ENCODE measurements at regions not wholly inside any gene's neighbourhood (a gene's known extent, or its start where the extent isn't known, plus 50 kb on each side); places are given as distances from the start of the nearest gene placed in this dataset.

GRCh38 chr1:87981810-87982209 is 653.1 kb downstream of the LMO4 start:
- Histone ChIP-seq H3K79me1 (replicated peaks; ENCODE audit: low read length, poor library complexity, severe bottlenecking) (no peaks in the 10 kb centered on the region), H4K91ac (ENCODE audit: low read length) (no peak overlapping the region), H3K4me1 (ENCODE audit: control insufficient read depth, insufficient read depth, low read depth, low read length) (no peaks in the 10 kb centered on the region), H2BK15ac (ENCODE audit: low read depth, poor library complexity, severe bottlenecking) (no peak overlapping the region), H3K36me3 (ENCODE audit: control insufficient read depth in 1 of 2, insufficient read depth in 2 of 2, low read depth in 1 of 2, low read length in 2 of 2) (no peaks in the 10 kb centered on the region), H3K9ac (ENCODE audit: low read length) (no peak overlapping the region), H2AFZ (ENCODE audit: low read depth, low read length) (no peak overlapping the region), H3K23ac (ENCODE audit: low read length in 2 of 2) (no peak overlapping the region), H3K27ac (ENCODE audit: low read length, poor library complexity, severe bottlenecking) (no peak overlapping the region), H3K14ac (ENCODE audit: low read length in 2 of 2) (no peak overlapping the region), H3K4me3 (ENCODE audit: insufficient read depth in 1 of 2, low read depth in 1 of 2, low read length in 2 of 2) (no peak overlapping the region), H2AK5ac (ENCODE audit: low read length, severe bottlenecking) (no peak overlapping the region), H4K8ac (ENCODE audit: low read length) (no peak overlapping the region), H2BK120ac (ENCODE audit: low read depth, low read length) (no peak overlapping the region), H3K27me3 (ENCODE audit: control insufficient read depth in 1 of 2, insufficient read depth in 1 of 2, low read length in 2 of 2) (no peaks in the 10 kb centered on the region), H3K9me3 (ENCODE audit: control insufficient read depth, low read length) (no peaks in the 10 kb centered on the region), H3K4me2 (ENCODE audit: low read length, poor library complexity, severe bottlenecking) (no peak overlapping the region), H3K4ac (ENCODE audit: low read depth in 1 of 2, low read length in 2 of 2) (no peak overlapping the region), H2BK12ac (ENCODE audit: low read length in 2 of 2) (no peak overlapping the region), H3K18ac (ENCODE audit: low read depth in 1 of 2, low read length in 2 of 2) (no peak overlapping the region), H2BK5ac (ENCODE audit: low read depth, low read length, poor library complexity, severe bottlenecking) (no peak overlapping the region)
- 89% methylated on average over 1 of the region's 1 CpG for WGBS
- no peak for DNase-seq

- Histone ChIP-seq H3K9ac (ENCODE audit: low read length) (no peak overlapping the region), H3K18ac (ENCODE audit: low read depth in 1 of 2, low read length in 2 of 2) (no peak overlapping the region), H3K79me1 (replicated peaks; ENCODE audit: low read length, poor library complexity, severe bottlenecking) (no peaks in the 10 kb centered on the region), H3K36me3 (ENCODE audit: control insufficient read depth in 1 of 2, insufficient read depth in 2 of 2, low read depth in 1 of 2, low read length in 2 of 2) (no peaks in the 10 kb centered on the region), H4K8ac (ENCODE audit: low read length) (no peak overlapping the region), H3K4me3 (ENCODE audit: insufficient read depth in 1 of 2, low read depth in 1 of 2, low read length in 2 of 2) (no peak overlapping the region), H3K9me3 (ENCODE audit: control insufficient read depth, low read length) (no peaks in the 10 kb centered on the region), H3K4ac (ENCODE audit: low read depth in 1 of 2, low read length in 2 of 2) (no peak overlapping the region), H2AFZ (ENCODE audit: low read depth, low read length) (no peak overlapping the region), H3K27me3 (ENCODE audit: control insufficient read depth in 1 of 2, insufficient read depth in 1 of 2, low read length in 2 of 2) (no peaks in the 10 kb centered on the region), H2BK15ac (ENCODE audit: low read depth, poor library complexity, severe bottlenecking) (no peak overlapping the region), H2AK5ac (ENCODE audit: low read length, severe bottlenecking) (no peak overlapping the region), H3K4me2 (ENCODE audit: low read length, poor library complexity, severe bottlenecking) (no peak overlapping the region), H3K27ac (ENCODE audit: low read length, poor library complexity, severe bottlenecking) (no peak overlapping the region), H2BK5ac (ENCODE audit: low read depth, low read length, poor library complexity, severe bottlenecking) (no peak overlapping the region), H3K23ac (ENCODE audit: low read length in 2 of 2) (no peak overlapping the region), H3K4me1 (ENCODE audit: control insufficient read depth, insufficient read depth, low read depth, low read length) (no peaks in the 10 kb centered on the region), H3K14ac (ENCODE audit: low read length in 2 of 2) (no peak overlapping the region), H2BK12ac (ENCODE audit: low read length in 2 of 2) (no peak overlapping the region), H2BK120ac (ENCODE audit: low read depth, low read length) (no peak overlapping the region), H4K91ac (ENCODE audit: low read length) (no peak overlapping the region)
- no peak for DNase-seq
- 100% methylated on average over 1 of the region's 1 CpG for whole genome bisulfite sequencing
Observed at GRCh38 chr1:87983841-87984240, 655.2 kb downstream of the LMO4 start.

GRCh38 chr1:87985071-87985470 is 656.4 kb downstream of the LMO4 start:
- DNase-seq: no peak
- H3K27ac ChIP-seq (ENCODE audit: low read length, poor library complexity, severe bottlenecking): no peak overlapping the region
- H2BK12ac ChIP-seq (ENCODE audit: low read length in 2 of 2): no peak overlapping the region
- no peak overlapping the region for H3K4me2 ChIP-seq (ENCODE audit: low read length, poor library complexity, severe bottlenecking)
- WGBS: 48% methylated on average over 1 of the region's 1 CpG
- no peaks in the 10 kb centered on the region for H3K9me3 ChIP-seq (ENCODE audit: control insufficient read depth, low read length)
- H3K79me1 ChIP-seq (replicated peaks; ENCODE audit: low read length, poor library complexity, severe bottlenecking): no peaks in the 10 kb centered on the region
- H2BK120ac ChIP-seq (ENCODE audit: low read depth, low read length): no peak overlapping the region
- H3K9ac ChIP-seq (ENCODE audit: low read length): no peak overlapping the region
- H3K18ac ChIP-seq (ENCODE audit: low read depth in 1 of 2, low read length in 2 of 2): no peak overlapping the region
- H3K23ac ChIP-seq (ENCODE audit: low read length in 2 of 2): no peak overlapping the region
- no peaks in the 10 kb centered on the region for H3K4me1 ChIP-seq (ENCODE audit: control insufficient read depth, insufficient read depth, low read depth, low read length)
- no peak overlapping the region for H3K4ac ChIP-seq (ENCODE audit: low read depth in 1 of 2, low read length in 2 of 2)
- no peak overlapping the region for H2AK5ac ChIP-seq (ENCODE audit: low read length, severe bottlenecking)
- H3K14ac ChIP-seq (ENCODE audit: low read length in 2 of 2): no peak overlapping the region
- H3K4me3 ChIP-seq (ENCODE audit: insufficient read depth in 1 of 2, low read depth in 1 of 2, low read length in 2 of 2): no peak overlapping the region
- H3K27me3 ChIP-seq (ENCODE audit: control insufficient read depth in 1 of 2, insufficient read depth in 1 of 2, low read length in 2 of 2): no peaks in the 10 kb centered on the region
- no peak overlapping the region for H2BK15ac ChIP-seq (ENCODE audit: low read depth, poor library complexity, severe bottlenecking)
- no peak overlapping the region for H4K91ac ChIP-seq (ENCODE audit: low read length)
- no peak overlapping the region for H2BK5ac ChIP-seq (ENCODE audit: low read depth, low read length, poor library complexity, severe bottlenecking)
- H4K8ac ChIP-seq (ENCODE audit: low read length): no peak overlapping the region
- no peaks in the 10 kb centered on the region for H3K36me3 ChIP-seq (ENCODE audit: control insufficient read depth in 1 of 2, insufficient read depth in 2 of 2, low read depth in 1 of 2, low read length in 2 of 2)
- H2AFZ ChIP-seq (ENCODE audit: low read depth, low read length): no peak overlapping the region

GRCh38 chr1:87986130-87986866 is 657.6 kb downstream of the LMO4 start:
- H3K14ac ChIP-seq (ENCODE audit: low read length in 2 of 2): no peak overlapping the region
- no peak overlapping the region for H3K27ac ChIP-seq (ENCODE audit: low read length, poor library complexity, severe bottlenecking)
- H3K4me3 ChIP-seq (ENCODE audit: insufficient read depth in 1 of 2, low read depth in 1 of 2, low read length in 2 of 2): no peak overlapping the region
- no peaks in the 10 kb centered on the region for H3K4me1 ChIP-seq (ENCODE audit: control insufficient read depth, insufficient read depth, low read depth, low read length)
- no peaks in the 10 kb centered on the region for H3K27me3 ChIP-seq (ENCODE audit: control insufficient read depth in 1 of 2, insufficient read depth in 1 of 2, low read length in 2 of 2)
- H2BK12ac ChIP-seq (ENCODE audit: low read length in 2 of 2): no peak overlapping the region
- WGBS: 83% methylated on average over 5 of the region's 6 CpGs
- H2BK120ac ChIP-seq (ENCODE audit: low read depth, low read length): no peak overlapping the region
- H3K4me2 ChIP-seq (ENCODE audit: low read length, poor library complexity, severe bottlenecking): no peak overlapping the region
- DNase-seq: no peak
- no peak overlapping the region for H2BK15ac ChIP-seq (ENCODE audit: low read depth, poor library complexity, severe bottlenecking)
- H2BK5ac ChIP-seq (ENCODE audit: low read depth, low read length, poor library complexity, severe bottlenecking): no peak overlapping the region
- no peak overlapping the region for H4K8ac ChIP-seq (ENCODE audit: low read length)
- H2AFZ ChIP-seq (ENCODE audit: low read depth, low read length): no peak overlapping the region
- H3K36me3 ChIP-seq (ENCODE audit: control insufficient read depth in 1 of 2, insufficient read depth in 2 of 2, low read depth in 1 of 2, low read length in 2 of 2): no peaks in the 10 kb centered on the region
- H4K91ac ChIP-seq (ENCODE audit: low read length): no peak overlapping the region
- H3K9me3 ChIP-seq (ENCODE audit: control insufficient read depth, low read length): no peaks in the 10 kb centered on the region
- no peak overlapping the region for H3K4ac ChIP-seq (ENCODE audit: low read depth in 1 of 2, low read length in 2 of 2)
- H3K18ac ChIP-seq (ENCODE audit: low read depth in 1 of 2, low read length in 2 of 2): no peak overlapping the region
- no peak overlapping the region for H3K9ac ChIP-seq (ENCODE audit: low read length)
- no peak overlapping the region for H3K23ac ChIP-seq (ENCODE audit: low read length in 2 of 2)
- no peaks in the 10 kb centered on the region for H3K79me1 ChIP-seq (replicated peaks; ENCODE audit: low read length, poor library complexity, severe bottlenecking)
- no peak overlapping the region for H2AK5ac ChIP-seq (ENCODE audit: low read length, severe bottlenecking)
